SK-N-SH (cell line): ENCODE measurements at regions not wholly inside any gene's neighbourhood (a gene's known extent, or its start where the extent isn't known, plus 50 kb on each side); places are given as distances from the start of the nearest gene placed in this dataset.

Experiments
- CTCF ChIA-PET: fragments of 300-600, 350-600 bp; formaldehyde crosslinking; extraction: SDS; loops from one replicate; lab custom pipeline; 2021; lab: Yijun Ruan, JAX
- POLR2A ChIA-PET: fragments of 350-600 bp; sonication (Branson Sonifier 250); formaldehyde crosslinking; extraction: SDS; loops from one replicate; lab custom pipeline; 2020; ENCODE audit warnings: antibody characterized with exemption, inconsistent platforms; lab: Yijun Ruan, JAX
- DNase-seq: peaks from one replicate; pipeline ENCODE4 v3.0.0; 2012
- H2AFZ ChIP-seq: fragments of 200-600 bp; sonication (generic); 2 replicates; pipeline ENCODE4 v1.8.1; 2016; ENCODE audit warnings: antibody characterized with exemption, mild to moderate bottlenecking, low read depth
- H3F3A ChIP-seq: fragments of 200-600 bp; sonication (generic); replicated peaks from 2 replicates; pipeline ENCODE3; 2016; ENCODE audit warnings: antibody characterized with exemption, mild to moderate bottlenecking; ENCODE audit not compliant: insufficient read depth
- H3K27ac ChIP-seq, 2 experiments: fragments of 200-500 bp in 1 of 2; fragments of 200-600 bp in 1 of 2; sonication (Bioruptor generic) in 1 of 2; sonication (generic), shearing (Covaris generic) in 1 of 2; 2 replicates each; pipeline versions ENCODE4 v1.5.1 to v1.6.1; 2014 to 2016; ENCODE audit warnings: low read depth in 2 of 2, inconsistent platforms in 1 of 2, low read length in 1 of 2, mild to moderate bottlenecking in 1 of 2, mixed read lengths in 1 of 2
- H3K27me3 ChIP-seq: fragments of 200-600 bp; sonication (generic), shearing (Covaris generic); 2 replicates; pipeline ENCODE4 v1.6.1; 2016; ENCODE audit warnings: mixed run types; ENCODE audit not compliant: insufficient read depth
- H3K36me3 ChIP-seq, 2 experiments: fragments of 200-500 bp in 1 of 2; fragments of 200-600 bp in 1 of 2; sonication (Bioruptor generic) in 1 of 2; sonication (generic) in 1 of 2; replicated peaks in 1 of 2; 2 replicates each; pipeline versions ENCODE3 to v1.5.1; 2014 to 2016; ENCODE audit warnings: low read length in 1 of 2, mild to moderate bottlenecking in 1 of 2; ENCODE audit not compliant: insufficient read depth in 2 of 2, control insufficient read depth in 1 of 2
- H3K4me1 ChIP-seq, 2 experiments: fragments of 200-500 bp in 1 of 2; fragments of 200-600 bp in 1 of 2; sonication (Bioruptor generic) in 1 of 2; sonication (generic), shearing (Covaris generic) in 1 of 2; 2 replicates each; pipeline versions ENCODE4 v1.5.1 to v1.6.1; 2014 to 2016; ENCODE audit warnings: low read depth in 1 of 2, low read length in 1 of 2, mixed run types in 1 of 2; ENCODE audit not compliant: insufficient read depth in 2 of 2, control insufficient read depth in 1 of 2
- H3K4me2 ChIP-seq: fragments of 200-600 bp; sonication (generic), shearing (Covaris generic); 2 replicates; pipeline ENCODE4 v1.6.1; 2017; ENCODE audit warnings: mixed run types
- H3K4me3 ChIP-seq, 2 experiments: fragments of 200-500 bp in 1 of 2; fragments of 200-600 bp in 1 of 2; sonication (Bioruptor generic) in 1 of 2; sonication (generic), shearing (Covaris generic) in 1 of 2; 2 replicates each; pipeline versions ENCODE4 v1.5.1 to v1.8.1; 2014 to 2016; ENCODE audit warnings: low read depth in 2 of 2, inconsistent platforms in 1 of 2, low read length in 1 of 2, mild to moderate bottlenecking in 1 of 2, mixed read lengths in 1 of 2, moderate library complexity in 1 of 2
- H3K79me2 ChIP-seq: fragments of 200-600 bp; sonication (generic); 2 replicates; pipeline ENCODE4 v1.8.1; 2017; ENCODE audit warnings: mild to moderate bottlenecking; ENCODE audit not compliant: insufficient read depth
- H3K9ac ChIP-seq: fragments of 200-600 bp; sonication (generic); 2 replicates; pipeline ENCODE4 v1.6.1; 2017; ENCODE audit warnings: mixed run types
- H3K9me2 ChIP-seq: fragments of 200-600 bp; sonication (generic); 2 replicates; pipeline ENCODE4 v1.6.1; 2017; ENCODE audit warnings: mixed run types
- H3K9me3 ChIP-seq: fragments of 200-600 bp; sonication (generic); 2 replicates; pipeline ENCODE4 v1.6.1; 2017; ENCODE audit warnings: mixed run types, mild to moderate bottlenecking, moderate library complexity
- H4K20me1 ChIP-seq: fragments of 200-600 bp; sonication (generic); 2 replicates; pipeline ENCODE4 v1.6.1; 2017; ENCODE audit warnings: mild to moderate bottlenecking, mixed run types; ENCODE audit not compliant: insufficient read depth
- CHD2 ChIP-seq: fragments of 150-350 bp; IDR thresholded peaks from 2 replicates; pipeline ENCODE4 v1.6.1; 2018; ENCODE audit warnings: low read length; ENCODE audit not compliant: partially characterized antibody
- CTCF ChIP-seq: fragments of 200-600 bp; sonication (generic); IDR thresholded peaks from 2 replicates; pipeline ENCODE4 v1.6.1; 2017; ENCODE audit warnings: antibody characterized with exemption, mild to moderate bottlenecking, moderate library complexity
- EZH2phosphoT487 ChIP-seq: fragments of 200-600 bp; sonication (generic); IDR thresholded peaks from 2 replicates; pipeline ENCODE4 v1.6.1; 2017; ENCODE audit warnings: low read depth, mixed run types, mild to moderate bottlenecking, antibody characterized with exemption, moderate library complexity, borderline replicate concordance
- GABPA ChIP-seq: IDR thresholded peaks from 2 replicates; pipeline ENCODE4 v1.4.0; 2012; ENCODE audit warnings: low read depth, mild to moderate bottlenecking
- GATA2 ChIP-seq: sonication (generic); formaldehyde crosslinking; IDR thresholded peaks from 2 replicates; pipeline ENCODE4 v1.5.0; 2020; ENCODE audit warnings: mild to moderate bottlenecking, missing genetic modification reagents
- IRF3 ChIP-seq: fragments of 150-350 bp; IDR thresholded peaks from 2 replicates; pipeline ENCODE4 v1.6.1; 2016; ENCODE audit warnings: mild to moderate bottlenecking, low read depth, low read length
- MXI1 ChIP-seq: IDR thresholded peaks from 2 replicates; pipeline ENCODE4 v1.6.1; 2012; ENCODE audit warnings: mild to moderate bottlenecking, low read depth, low read length, improper control_type of control experiment
- NFIC ChIP-seq: IDR thresholded peaks from 2 replicates; pipeline ENCODE4 v1.4.0; 2012; ENCODE audit warnings: borderline replicate concordance
- SMC3 ChIP-seq: IDR thresholded peaks from 2 replicates; pipeline ENCODE4 v1.6.1; 2012; ENCODE audit warnings: low read depth, low read length, improper control_type of control experiment
- WGBS: methylation state at CpG from one replicate; pipeline ENCODE4 v1.1.6; 2017; ENCODE audit warnings: low lambda C conversion rate; 5-methylcytosine and 5-hydroxymethylcytosine counted together
- TF ChIP-seq, protein P1 (sequence below): IDR thresholded peaks from 2 replicates; pipeline ENCODE4 v1.4.0; 2012; ENCODE audit warnings: low read depth, borderline replicate concordance
- TF ChIP-seq, protein P2 (sequence below): fragments of 150-350 bp; IDR thresholded peaks from 2 replicates; pipeline ENCODE4 v1.6.1; 2017; ENCODE audit warnings: antibody characterized with exemption, low read length, low read depth, borderline replicate concordance

- CTCF ChIA-PET: no interaction called here
- DNase-seq: no peak
- Histone ChIP-seq H3K4me3 (no peak overlapping the region), H3K27me3 (no peaks in the 10 kb centered on the region), H3K27ac (no peak overlapping the region), H3K9ac (no peak overlapping the region), H3K9me2 (no peaks in the 10 kb centered on the region), H2AFZ (no peak overlapping the region), H3K9me3 (no peaks in the 10 kb centered on the region), H3K4me1 (no peaks in the 10 kb centered on the region), H3K36me3 (no peaks in the 10 kb centered on the region), H3K4me2 (no peak overlapping the region), H3F3A (no peaks in the 10 kb centered on the region), H3K79me2 (no peaks in the 10 kb centered on the region), H4K20me1 (no peaks in the 10 kb centered on the region)
- WGBS: 7% methylated on average over 2 of the region's 2 CpGs
- POLR2A ChIA-PET: no interaction called here
- TF ChIP-seq SMC3: no peak
- no peak for TF ChIP-seq CHD2
- TF ChIP-seq NFIC: no peak
- TF ChIP-seq GATA2 (CRISPR knock-in tag): no peak
These were observed 178.1 kb upstream of the COX7C start for GRCh38 chr5:86439593-86440110.

GRCh38 chr5:86442036-86442745 lies 175.6 kb upstream of the COX7C start:
- Histone ChIP-seq H4K20me1 (no peaks in the 10 kb centered on the region), H3K79me2 (no peaks in the 10 kb centered on the region), H3K4me2 (no peak overlapping the region), H3K27me3 (no peaks in the 10 kb centered on the region), H3K4me1 (no peaks in the 10 kb centered on the region)
- WGBS: 9% methylated on average over 2 of the region's 2 CpGs
- no peak for TF ChIP-seq CTCF
- no peak for TF ChIP-seq IRF3
- TF ChIP-seq, all 33 proteins: peak for 0
- ChIA-PET POLR2A (no interaction called here), CTCF (interaction anchor here (0.6 kb wide), 1 partner anchor 883 kb away, joined by 3 read pairs; no protein-coding TSS in a partner anchor)
- H3F3A ChIP-seq: no peaks in the 10 kb centered on the region
- no peak for DNase-seq
- no peaks in the 10 kb centered on the region for H3K9me3 ChIP-seq
- no peak overlapping the region for H2AFZ ChIP-seq
- H3K9ac ChIP-seq: no peak overlapping the region
- no peaks in the 10 kb centered on the region for H3K36me3 ChIP-seq
- H3K4me3 ChIP-seq: no peak overlapping the region
- H3K27ac ChIP-seq: no peak overlapping the region
- H3K9me2 ChIP-seq: no peaks in the 10 kb centered on the region

- CTCF ChIA-PET: no interaction called here
- H3K9ac ChIP-seq: no peak overlapping the region
These were observed 170.4 kb upstream of the COX7C start for GRCh38 chr5:86447362-86447761.

More at GRCh38 chr5:86447362-86447761, 170.4 kb upstream of the COX7C start:
- no peak overlapping the region for H3K4me2 ChIP-seq
- no peaks in the 10 kb centered on the region for H3K9me2 ChIP-seq
- no peak overlapping the region for H3K27ac ChIP-seq
- TF ChIP-seq, protein P1, sequence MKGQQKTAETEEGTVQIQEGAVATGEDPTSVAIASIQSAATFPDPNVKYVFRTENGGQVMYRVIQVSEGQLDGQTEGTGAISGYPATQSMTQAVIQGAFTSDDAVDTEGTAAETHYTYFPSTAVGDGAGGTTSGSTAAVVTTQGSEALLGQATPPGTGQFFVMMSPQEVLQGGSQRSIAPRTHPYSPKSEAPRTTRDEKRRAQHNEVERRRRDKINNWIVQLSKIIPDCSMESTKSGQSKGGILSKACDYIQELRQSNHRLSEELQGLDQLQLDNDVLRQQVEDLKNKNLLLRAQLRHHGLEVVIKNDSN: no peak
- TF ChIP-seq IRF3: no peak
- TF ChIP-seq MXI1: no peak
- no peak for TF ChIP-seq GABPA
- no peak for TF ChIP-seq EZH2phosphoT487
- TF ChIP-seq, protein P2, sequence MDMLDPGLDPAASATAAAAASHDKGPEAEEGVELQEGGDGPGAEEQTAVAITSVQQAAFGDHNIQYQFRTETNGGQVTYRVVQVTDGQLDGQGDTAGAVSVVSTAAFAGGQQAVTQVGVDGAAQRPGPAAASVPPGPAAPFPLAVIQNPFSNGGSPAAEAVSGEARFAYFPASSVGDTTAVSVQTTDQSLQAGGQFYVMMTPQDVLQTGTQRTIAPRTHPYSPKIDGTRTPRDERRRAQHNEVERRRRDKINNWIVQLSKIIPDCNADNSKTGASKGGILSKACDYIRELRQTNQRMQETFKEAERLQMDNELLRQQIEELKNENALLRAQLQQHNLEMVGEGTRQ: no peak
- H3K4me3 ChIP-seq: no peak overlapping the region
- H3K4me1 ChIP-seq: no peaks in the 10 kb centered on the region
- H4K20me1 ChIP-seq: no peaks in the 10 kb centered on the region
- WGBS: 0% methylated on average over 1 of the region's 1 CpG
- H3K36me3 ChIP-seq: no peaks in the 10 kb centered on the region
- no peak for DNase-seq
- no peaks in the 10 kb centered on the region for H3K79me2 ChIP-seq
- H3K27me3 ChIP-seq: no peaks in the 10 kb centered on the region
- POLR2A ChIA-PET: no interaction called here
- no peaks in the 10 kb centered on the region for H3K9me3 ChIP-seq
- H2AFZ ChIP-seq: no peak overlapping the region
- H3F3A ChIP-seq: no peaks in the 10 kb centered on the region
